NCI-H1048 (cell line): ENCODE measurements at regions not wholly inside any gene's neighbourhood (a gene's known extent, or its start where the extent isn't known, plus 50 kb on each side); places are given as distances from the start of the nearest gene placed in this dataset.

Experiments
- DNase-seq: peaks from one replicate; lab custom pipeline; 2025; lab: John Stamatoyannopoulos, UW

- no peak for DNase-seq
Measured at GRCh38 chr3:25365636-25366035, 62.4 kb upstream of the RARB start.

- no peak for DNase-seq
Measured at GRCh38 chr3:25367025-25367424, 61.0 kb upstream of the RARB start.

GRCh38 chr3:25372167-25372566 is 55.9 kb upstream of the RARB start:
- no peak for DNase-seq

- DNase-seq: no peak
Measured at GRCh38 chr3:25376340-25376739, 51.7 kb upstream of the RARB start.

- DNase-seq: no peak
Measured at GRCh38 chr3:25377042-25377441, 51.0 kb upstream of the RARB start.
